ENCODE measurements at regions not wholly inside any gene's neighbourhood (a gene's known extent, or its start where the extent isn't known, plus 50 kb on each side); places are given as distances from the start of the nearest gene placed in this dataset.

DNA sequence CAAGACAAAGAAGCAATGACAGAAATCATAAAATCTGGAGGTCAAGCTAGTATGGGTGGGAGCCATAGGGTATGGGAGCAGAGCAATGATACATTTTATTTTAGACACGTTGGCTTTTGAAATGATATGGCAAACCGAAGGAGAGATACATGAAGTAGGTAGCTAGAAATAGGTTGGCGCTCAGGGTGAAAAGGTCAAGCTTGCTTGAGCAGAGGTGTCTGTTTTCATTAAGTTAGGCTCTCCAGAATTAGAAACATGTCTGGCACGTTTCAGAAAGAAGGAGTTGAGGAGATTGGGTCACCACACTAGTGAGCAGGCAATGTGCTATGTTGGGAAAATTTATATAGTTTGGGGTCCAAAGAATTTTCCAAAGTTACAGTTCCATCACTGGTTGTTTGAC, 151.4 kb downstream of the AMY1C start:
- Mint-ChIP-seq H3K36me3 (ENCODE audit: insufficient read depth in 1 of 3, low read depth in 3 of 3) (0 out of 7 replicates have a peak, but pooled peaks cover 0 to 4% (median 0%) of the 10 kb centered on the region in 3 experiments), H3K27ac (no peak overlapping the region), H3K4me3 (no peak overlapping the region), H3K27me3 (ENCODE audit: low read depth) (no peaks in the 10 kb centered on the region), H3K9me3 (peaks cover 0 to 16% of the 10 kb centered on the region in 2 experiments; a peak in 3 of 5 replicates), H3K4me1 (0 out of 4 replicates have a peak, but pooled peaks cover 0 to 2% of the 10 kb centered on the region in 2 experiments)
- Histone ChIP-seq H4K20me1 (ENCODE audit: control insufficient read depth, insufficient read depth, insufficient read length) (no peaks in the 10 kb centered on the region), H2BK5ac (ENCODE audit: insufficient read length, low read length) (no peak overlapping the region), H4K5ac (ENCODE audit: insufficient read length, low read depth, low read length) (no peak overlapping the region), H2AK5ac (ENCODE audit: insufficient read length, low read length) (no peak overlapping the region), H2BK20ac (ENCODE audit: low read depth, low read length, poor library complexity, severe bottlenecking) (no peak overlapping the region), H2AFZ (ENCODE audit: low read length) (no peak overlapping the region), H3K23ac (ENCODE audit: insufficient read length, low read depth, low read length) (no peak overlapping the region), H4K8ac (replicated peaks; ENCODE audit: insufficient read length, low read depth, low read length) (no peak overlapping the region), H3K9me3 (ENCODE audit: control insufficient read depth, low read depth, low read length) (no peaks in the 10 kb centered on the region), H3K18ac (ENCODE audit: insufficient read length, low read depth, low read length) (no peak overlapping the region), H3K14ac (ENCODE audit: insufficient read depth, low read length) (no peak overlapping the region), H3K27me3 (ENCODE audit: insufficient read depth, low read length) (no peaks in the 10 kb centered on the region), H3K4ac (ENCODE audit: low read depth, low read length) (no peak overlapping the region), H3K4me2 (ENCODE audit: insufficient read depth, insufficient read length, low read length) (no peak overlapping the region), H3K27ac (ENCODE audit: insufficient read length, low read depth, low read length) (no peak overlapping the region), H3K79me1 (ENCODE audit: insufficient read depth, low read depth, low read length, poor library complexity, severe bottlenecking) (no peaks in the 10 kb centered on the region), H3K4me1 (ENCODE audit: insufficient read depth, low read length) (no peaks in the 10 kb centered on the region), H3K23me2 (ENCODE audit: insufficient read length, low read depth, low read length, poor library complexity, severe bottlenecking) (no peaks in the 10 kb centered on the region), H2BK15ac (ENCODE audit: low read depth, low read length) (no peak overlapping the region), H3T11ph (ENCODE audit: low read length) (no peak overlapping the region), H2BK12ac (ENCODE audit: insufficient read length, low read depth, low read length) (no peak overlapping the region), H4K91ac (ENCODE audit: insufficient read length, low read depth, low read length) (no peak overlapping the region), H3K9ac (ENCODE audit: extremely low read depth, insufficient read length, low read length) (no peak overlapping the region), H3K79me2 (ENCODE audit: insufficient read depth, low read length) (no peaks in the 10 kb centered on the region), H3K56ac (ENCODE audit: insufficient read length, low read depth, low read length) (no peak overlapping the region), H2BK120ac (ENCODE audit: low read depth, low read length, poor library complexity, severe bottlenecking) (no peak overlapping the region)
- no peak for DNase-seq
- TF ChIP-seq CTCF (conservative IDR thresholded peaks at IDR 0.05), result no peak
- no CpG with 5 or more reads among the region's 4 CpGs for WGBS (ENCODE audit: extremely low coverage, insufficient read length, low lambda C conversion rate)

All from H9 (cell line).